ENCODE measurements at regions not wholly inside any gene's neighbourhood (a gene's known extent, or its start where the extent isn't known, plus 50 kb on each side); places are given as distances from the start of the nearest gene placed in this dataset.
A peak's percentile ranks its signal among the peaks of the same experiment; 100 is the strongest.

DNA sequence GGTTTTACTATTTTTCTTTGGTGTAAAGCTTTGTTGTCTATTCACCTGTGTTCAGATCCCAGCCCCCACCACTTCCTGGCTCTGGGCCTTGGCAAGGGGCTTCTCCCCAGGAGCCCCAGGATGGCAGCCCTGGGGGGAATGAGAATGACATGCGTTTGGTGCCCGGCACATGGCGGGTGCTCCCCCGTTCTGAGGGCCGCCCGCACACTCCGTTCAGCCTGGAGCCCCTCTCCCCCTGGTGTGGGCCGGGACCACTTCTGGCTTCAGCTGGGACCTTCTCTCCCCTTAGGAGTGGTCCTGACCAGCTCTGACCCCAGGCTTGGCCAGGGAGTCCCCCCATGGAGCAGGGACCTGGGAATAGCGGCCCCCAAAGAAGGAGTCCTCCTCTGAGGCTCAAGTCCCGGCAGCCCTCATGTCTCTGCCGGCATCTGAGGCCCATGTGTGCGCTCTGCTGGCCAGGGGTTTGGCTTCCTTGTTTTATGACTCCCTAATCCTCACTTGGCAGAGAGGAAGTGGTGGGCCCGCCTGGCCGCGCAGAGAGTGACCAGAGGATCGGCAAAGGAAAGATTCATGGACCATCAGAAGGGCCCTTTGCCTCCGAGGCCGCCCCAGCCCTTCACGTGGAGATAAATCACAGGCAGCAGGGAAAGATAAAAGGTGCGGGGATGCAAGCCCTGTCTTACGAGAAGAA is 57.0 kb upstream of the LMX1B start:
- no peak for FAIRE-seq
- no peak for DNase-seq (ENCODE audit: low spot score)

GRCh38 chr9:126558051-126558665 is 55.6 kb upstream of the LMX1B start:
- DNase-seq (ENCODE audit: low spot score) (peak; percentile 36), FAIRE-seq (no peak)

GRCh38 chr9:126559296-126559695 is 54.4 kb upstream of the LMX1B start:
- no peak for FAIRE-seq
- no peak for DNase-seq (ENCODE audit: low spot score)

DNA sequence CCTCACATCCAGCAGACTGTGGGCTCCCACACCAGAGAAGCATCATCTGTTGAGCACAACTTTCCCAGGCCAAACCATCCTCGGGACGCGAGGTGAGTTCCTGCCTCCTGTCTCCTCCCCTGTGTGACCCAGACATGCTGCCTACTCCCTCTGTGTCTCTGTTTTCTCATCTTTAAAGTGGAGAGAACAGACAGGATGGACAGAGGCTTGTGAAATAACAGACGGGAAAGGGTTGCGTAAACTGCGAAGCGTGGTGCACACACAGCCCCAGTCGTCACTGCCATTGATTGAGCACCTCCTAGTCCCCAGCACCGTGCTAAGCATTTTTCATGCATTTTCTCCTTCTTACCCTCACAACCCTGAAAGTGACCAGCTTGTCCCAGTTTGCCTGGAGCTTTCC is 52.1 kb upstream of the LMX1B start:
- FAIRE-seq: no peak
- DNase-seq (ENCODE audit: low spot score): no peak

DNA sequence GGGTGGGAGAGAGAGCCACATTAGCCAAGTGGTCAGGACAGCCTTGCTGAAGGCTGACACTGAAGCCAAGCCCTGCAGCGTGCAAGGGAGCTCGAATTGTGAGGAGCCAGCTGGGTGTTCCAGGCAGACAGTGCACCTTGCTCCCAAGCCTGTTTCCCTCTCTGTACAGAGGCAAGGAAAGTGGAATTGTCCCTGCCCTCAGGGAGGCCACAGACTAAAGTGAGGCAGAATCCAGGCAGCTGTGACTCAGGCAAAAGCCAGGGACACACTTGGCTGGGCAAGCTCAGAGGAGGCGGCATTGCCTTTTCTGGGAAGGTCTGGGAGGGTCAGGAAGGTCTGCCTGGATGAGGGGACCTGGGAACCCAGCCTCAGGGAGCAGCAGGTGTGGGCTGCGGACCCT is 50.2 kb upstream of the LMX1B start:
- no peak for FAIRE-seq
- DNase-seq (ENCODE audit: low spot score): no peak
